Liver (tissue), 3 donors: ENCODE measurements at regions not wholly inside any gene's neighbourhood (a gene's known extent, or its start where the extent isn't known, plus 50 kb on each side); places are given as distances from the start of the nearest gene placed in this dataset.

Source experiments
- TAF1 ChIP-seq: conservative IDR thresholded peaks from 2 replicates; pipeline ENCODE4 v1.6.1; 2016; ENCODE audit warnings: antibody characterized with exemption, mild to moderate bottlenecking
- YY1 ChIP-seq: IDR thresholded peaks from 2 replicates; pipeline ENCODE4 v1.6.1; 2016; ENCODE audit warnings: antibody characterized with exemption, mild to moderate bottlenecking
- TF ChIP-seq, protein P1 (sequence below): fragments of 150-350 bp; IDR thresholded peaks from 2 replicates; pipeline ENCODE4 v1.5.1; 2017; ENCODE audit warnings: improper control_type of control experiment, low read depth, low read length; ENCODE audit not compliant: missing input control
- TF ChIP-seq, protein P2 (sequence below): IDR thresholded peaks from 2 replicates; pipeline ENCODE4 v1.6.1; 2016; ENCODE audit warnings: antibody characterized with exemption
- TF ChIP-seq, protein P3 (sequence below): IDR thresholded peaks from 2 replicates; pipeline ENCODE4 v1.6.1; 2016; ENCODE audit warnings: antibody characterized with exemption, mild to moderate bottlenecking
- donor health status: healthy.
- donor health status: healthy.

DNA sequence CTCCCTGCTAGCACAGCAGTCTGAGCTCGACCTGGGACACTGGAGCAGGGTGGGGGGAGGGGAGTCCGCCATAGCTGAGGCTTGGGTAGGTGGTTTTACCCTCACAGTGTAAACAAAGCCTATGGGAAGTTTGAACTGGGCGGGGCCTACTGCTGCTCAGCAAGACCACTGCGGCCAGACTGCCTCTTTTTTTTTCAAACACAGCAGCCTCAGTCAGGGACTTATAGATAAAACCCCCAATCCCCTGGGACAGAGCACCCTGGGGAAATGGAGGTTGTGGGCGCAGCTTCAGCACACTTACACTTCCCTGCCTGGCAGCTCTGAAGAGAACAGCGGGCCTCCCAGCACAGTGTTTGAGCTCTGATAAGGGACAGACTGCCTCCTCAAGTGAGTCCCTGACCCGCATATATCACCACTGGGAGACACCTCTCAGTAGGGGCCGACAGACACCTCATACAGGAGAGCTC lies 151.1 kb upstream of the APC start:
- TF ChIP-seq YY1 (no peak), TAF1 (no peak)
- TF ChIP-seq, protein P1, sequence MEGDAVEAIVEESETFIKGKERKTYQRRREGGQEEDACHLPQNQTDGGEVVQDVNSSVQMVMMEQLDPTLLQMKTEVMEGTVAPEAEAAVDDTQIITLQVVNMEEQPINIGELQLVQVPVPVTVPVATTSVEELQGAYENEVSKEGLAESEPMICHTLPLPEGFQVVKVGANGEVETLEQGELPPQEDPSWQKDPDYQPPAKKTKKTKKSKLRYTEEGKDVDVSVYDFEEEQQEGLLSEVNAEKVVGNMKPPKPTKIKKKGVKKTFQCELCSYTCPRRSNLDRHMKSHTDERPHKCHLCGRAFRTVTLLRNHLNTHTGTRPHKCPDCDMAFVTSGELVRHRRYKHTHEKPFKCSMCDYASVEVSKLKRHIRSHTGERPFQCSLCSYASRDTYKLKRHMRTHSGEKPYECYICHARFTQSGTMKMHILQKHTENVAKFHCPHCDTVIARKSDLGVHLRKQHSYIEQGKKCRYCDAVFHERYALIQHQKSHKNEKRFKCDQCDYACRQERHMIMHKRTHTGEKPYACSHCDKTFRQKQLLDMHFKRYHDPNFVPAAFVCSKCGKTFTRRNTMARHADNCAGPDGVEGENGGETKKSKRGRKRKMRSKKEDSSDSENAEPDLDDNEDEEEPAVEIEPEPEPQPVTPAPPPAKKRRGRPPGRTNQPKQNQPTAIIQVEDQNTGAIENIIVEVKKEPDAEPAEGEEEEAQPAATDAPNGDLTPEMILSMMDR, result no peak
- TF ChIP-seq, protein P2, sequence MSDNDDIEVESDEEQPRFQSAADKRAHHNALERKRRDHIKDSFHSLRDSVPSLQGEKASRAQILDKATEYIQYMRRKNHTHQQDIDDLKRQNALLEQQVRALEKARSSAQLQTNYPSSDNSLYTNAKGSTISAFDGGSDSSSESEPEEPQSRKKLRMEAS, result no peak
- TF ChIP-seq, protein P3, sequence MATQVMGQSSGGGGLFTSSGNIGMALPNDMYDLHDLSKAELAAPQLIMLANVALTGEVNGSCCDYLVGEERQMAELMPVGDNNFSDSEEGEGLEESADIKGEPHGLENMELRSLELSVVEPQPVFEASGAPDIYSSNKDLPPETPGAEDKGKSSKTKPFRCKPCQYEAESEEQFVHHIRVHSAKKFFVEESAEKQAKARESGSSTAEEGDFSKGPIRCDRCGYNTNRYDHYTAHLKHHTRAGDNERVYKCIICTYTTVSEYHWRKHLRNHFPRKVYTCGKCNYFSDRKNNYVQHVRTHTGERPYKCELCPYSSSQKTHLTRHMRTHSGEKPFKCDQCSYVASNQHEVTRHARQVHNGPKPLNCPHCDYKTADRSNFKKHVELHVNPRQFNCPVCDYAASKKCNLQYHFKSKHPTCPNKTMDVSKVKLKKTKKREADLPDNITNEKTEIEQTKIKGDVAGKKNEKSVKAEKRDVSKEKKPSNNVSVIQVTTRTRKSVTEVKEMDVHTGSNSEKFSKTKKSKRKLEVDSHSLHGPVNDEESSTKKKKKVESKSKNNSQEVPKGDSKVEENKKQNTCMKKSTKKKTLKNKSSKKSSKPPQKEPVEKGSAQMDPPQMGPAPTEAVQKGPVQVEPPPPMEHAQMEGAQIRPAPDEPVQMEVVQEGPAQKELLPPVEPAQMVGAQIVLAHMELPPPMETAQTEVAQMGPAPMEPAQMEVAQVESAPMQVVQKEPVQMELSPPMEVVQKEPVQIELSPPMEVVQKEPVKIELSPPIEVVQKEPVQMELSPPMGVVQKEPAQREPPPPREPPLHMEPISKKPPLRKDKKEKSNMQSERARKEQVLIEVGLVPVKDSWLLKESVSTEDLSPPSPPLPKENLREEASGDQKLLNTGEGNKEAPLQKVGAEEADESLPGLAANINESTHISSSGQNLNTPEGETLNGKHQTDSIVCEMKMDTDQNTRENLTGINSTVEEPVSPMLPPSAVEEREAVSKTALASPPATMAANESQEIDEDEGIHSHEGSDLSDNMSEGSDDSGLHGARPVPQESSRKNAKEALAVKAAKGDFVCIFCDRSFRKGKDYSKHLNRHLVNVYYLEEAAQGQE, result no peak
